CD14-positive monocyte (primary cell): ENCODE measurements at regions not wholly inside any gene's neighbourhood (a gene's known extent, or its start where the extent isn't known, plus 50 kb on each side); places are given as distances from the start of the nearest gene placed in this dataset.

Experiments used
- DNase-seq, 3 donors: peaks; one replicate each; pipeline ENCODE4 v3.0.0-alpha.2; 2011 to 2022
- H2AFZ ChIP-seq: 2 replicates; pipeline ENCODE4 v1.6.0; 2012; ENCODE audit warnings: mild to moderate bottlenecking, low read depth, low read length, inconsistent platforms; ENCODE audit not compliant: insufficient read depth, poor library complexity, severe bottlenecking
- H3K27ac ChIP-seq, 2 donors: 1 replicate in 1 of 2; 2 replicates in 1 of 2; pipeline ENCODE4 v1.5.1; 2012 to 2013; ENCODE audit warnings: low read length in 2 of 2, control low read depth in 1 of 2, inconsistent platforms in 1 of 2, low read depth in 1 of 2, mild to moderate bottlenecking in 1 of 2
- H3K27me3 ChIP-seq, 2 donors: one replicate each; pipeline versions ENCODE4 v1.6.0 to v1.6.1; 2011 to 2013; ENCODE audit warnings: low read length in 2 of 2; ENCODE audit not compliant: control insufficient read depth in 2 of 2, insufficient read depth in 2 of 2
- H3K36me3 ChIP-seq, 2 donors: replicated peaks in 1 of 2; 1 replicate in 1 of 2; 2 replicates in 1 of 2; pipeline versions ENCODE4 v1.5.1 to v1.6.1; 2012 to 2013; ENCODE audit warnings: low read length in 2 of 2, control low read depth in 1 of 2, inconsistent platforms in 1 of 2, mild to moderate bottlenecking in 1 of 2; ENCODE audit not compliant: insufficient read depth in 2 of 2, control insufficient read depth in 1 of 2
- H3K4me1 ChIP-seq, 2 donors: 1 replicate in 1 of 2; 2 replicates in 1 of 2; pipeline versions ENCODE4 v1.5.1 to v1.6.1; 2012 to 2013; ENCODE audit warnings: low read length in 2 of 2, control low read depth in 1 of 2, inconsistent platforms in 1 of 2, mild to moderate bottlenecking in 1 of 2, moderate library complexity in 1 of 2; ENCODE audit not compliant: insufficient read depth in 2 of 2, control insufficient read depth in 1 of 2
- H3K4me2 ChIP-seq: replicated peaks from 2 replicates; pipeline ENCODE3; 2012; ENCODE audit warnings: low read length, moderate library complexity, mild to moderate bottlenecking; ENCODE audit not compliant: poor library complexity, severe bottlenecking; ENCODE audit errors: extremely low read depth
- H3K4me3 ChIP-seq, 3 experiments: fragments of 200-600 bp in 1 of 3; sonication (generic) in 1 of 3; replicated peaks in 1 of 3; 1 replicate in 2 of 3; 2 replicates in 1 of 3; pipeline ENCODE4 v1.5.1; 2011 to 2013; ENCODE audit warnings: low read length in 3 of 3, mild to moderate bottlenecking in 3 of 3, control low read depth in 2 of 3, low read depth in 2 of 3, inconsistent platforms in 1 of 3, moderate library complexity in 1 of 3
- H3K79me2 ChIP-seq: 2 replicates; pipeline ENCODE4 v1.6.0; 2012; ENCODE audit warnings: mild to moderate bottlenecking, control low read depth, inconsistent platforms, low read length, moderate library complexity; ENCODE audit not compliant: insufficient read depth
- H3K9ac ChIP-seq: 2 replicates; pipeline ENCODE4 v1.6.0; 2017; ENCODE audit warnings: low read length, mild to moderate bottlenecking; ENCODE audit not compliant: insufficient read depth, poor library complexity, severe bottlenecking
- H3K9me3 ChIP-seq, 2 donors: replicated peaks in 1 of 2; 1 replicate in 1 of 2; 2 replicates in 1 of 2; pipeline versions ENCODE4 v1.5.1 to v1.6.1; 2012 to 2013; ENCODE audit warnings: low read length in 2 of 2, control low read depth in 1 of 2; ENCODE audit not compliant: control insufficient read depth in 1 of 2, insufficient read depth in 1 of 2
- H4K20me1 ChIP-seq: 2 replicates; pipeline ENCODE4 v1.6.0; 2012; ENCODE audit warnings: mild to moderate bottlenecking, low read length, control low read depth, moderate library complexity; ENCODE audit not compliant: insufficient read depth
- H3K27ac Mint-ChIP-seq, 7 donors: one replicate each; pipeline ENCODE4 v1.8.0; 2020; ENCODE audit warnings: mild to moderate bottlenecking in 7 of 7, mixed read lengths in 7 of 7, moderate library complexity in 6 of 7, inconsistent platforms in 2 of 7
- H3K27me3 Mint-ChIP-seq, 3 donors: one replicate each; pipeline ENCODE4 v1.8.0; 2021 to 2022; ENCODE audit warnings: low read depth in 3 of 3, mild to moderate bottlenecking in 3 of 3, mixed read lengths in 3 of 3, moderate library complexity in 3 of 3, inconsistent platforms in 1 of 3
- H3K36me3 Mint-ChIP-seq, 2 donors: one replicate each; pipeline ENCODE4 v1.8.0; 2020; ENCODE audit warnings: mixed read lengths in 2 of 2, inconsistent platforms in 1 of 2, mild to moderate bottlenecking in 1 of 2
- H3K4me1 Mint-ChIP-seq: one replicate; pipeline ENCODE4 v1.8.0; 2020; ENCODE audit warnings: mild to moderate bottlenecking, mixed read lengths
- H3K4me3 Mint-ChIP-seq, 2 donors: one replicate each; pipeline ENCODE4 v1.8.0; 2020; ENCODE audit warnings: mild to moderate bottlenecking in 2 of 2, mixed read lengths in 2 of 2, moderate library complexity in 1 of 2
- H3K9me3 Mint-ChIP-seq, 7 donors: one replicate each; pipeline ENCODE4 v1.8.0; 2020 to 2022; ENCODE audit warnings: mixed read lengths in 7 of 7, mild to moderate bottlenecking in 6 of 7, moderate library complexity in 6 of 7, inconsistent platforms in 2 of 7
- WGBS: methylation state at CpG from one replicate; pipeline ENCODE4 v1.1.5; 2013; ENCODE audit warnings: missing lambda C conversion rate; ENCODE audit not compliant: insufficient coverage; 5-methylcytosine and 5-hydroxymethylcytosine counted together
- intact Hi-C, 2 donors: fragments of 100-400 bp; cut with micrococcal nuclease; formaldehyde crosslinking; loops; one replicate each; pipeline versions ENCODE4 v1.15.0 to v1.15.1; 2023
- TF ChIP-seq, protein P1 (sequence below): fragments of 200-600 bp; IDR thresholded peaks from one replicate; pipeline ENCODE4 v1.8.0; 2022; ENCODE audit warnings: antibody characterized with exemption, mild to moderate bottlenecking

DNA sequence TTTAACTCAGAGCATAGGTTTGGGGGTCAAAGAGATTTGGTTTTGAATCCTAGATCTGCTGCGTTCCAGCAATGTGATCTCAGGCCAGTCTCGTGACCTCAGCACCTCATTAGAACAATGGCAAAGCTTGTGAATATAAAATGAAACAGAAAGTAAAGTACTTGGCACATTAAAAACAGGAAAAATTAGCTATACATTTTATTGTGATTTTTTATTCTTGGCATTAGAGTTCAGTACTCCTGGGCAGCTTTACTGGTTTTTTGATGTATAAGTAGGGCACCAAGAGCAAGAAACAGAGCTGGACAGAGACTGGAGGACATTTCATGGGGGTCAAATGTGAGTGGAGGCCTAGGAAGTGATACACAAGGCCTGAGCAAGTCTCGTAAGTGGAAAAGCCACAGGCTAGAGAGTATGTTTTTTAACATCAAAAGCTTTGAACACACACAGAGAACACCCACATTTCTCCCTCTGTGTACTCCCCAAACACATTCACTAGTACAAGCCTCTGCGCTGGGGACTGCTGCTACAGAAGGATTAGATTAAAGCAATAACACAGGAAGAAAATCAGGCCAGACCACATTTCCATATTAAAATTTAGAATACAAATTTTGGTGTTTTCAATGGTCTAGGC is 157.2 kb upstream of the SLC25A13 start:
- H3K36me3 Mint-ChIP-seq: no peaks in the 10 kb centered on the region
- no peaks in the 10 kb centered on the region for H3K36me3 ChIP-seq
- H3K4me2 ChIP-seq: no peak overlapping the region
- H3K9ac ChIP-seq: no peak overlapping the region
- no peaks in the 10 kb centered on the region for H3K27me3 ChIP-seq
- H3K27ac Mint-ChIP-seq: no peak overlapping the region
- H2AFZ ChIP-seq: no peak overlapping the region
- TF ChIP-seq, protein P1, sequence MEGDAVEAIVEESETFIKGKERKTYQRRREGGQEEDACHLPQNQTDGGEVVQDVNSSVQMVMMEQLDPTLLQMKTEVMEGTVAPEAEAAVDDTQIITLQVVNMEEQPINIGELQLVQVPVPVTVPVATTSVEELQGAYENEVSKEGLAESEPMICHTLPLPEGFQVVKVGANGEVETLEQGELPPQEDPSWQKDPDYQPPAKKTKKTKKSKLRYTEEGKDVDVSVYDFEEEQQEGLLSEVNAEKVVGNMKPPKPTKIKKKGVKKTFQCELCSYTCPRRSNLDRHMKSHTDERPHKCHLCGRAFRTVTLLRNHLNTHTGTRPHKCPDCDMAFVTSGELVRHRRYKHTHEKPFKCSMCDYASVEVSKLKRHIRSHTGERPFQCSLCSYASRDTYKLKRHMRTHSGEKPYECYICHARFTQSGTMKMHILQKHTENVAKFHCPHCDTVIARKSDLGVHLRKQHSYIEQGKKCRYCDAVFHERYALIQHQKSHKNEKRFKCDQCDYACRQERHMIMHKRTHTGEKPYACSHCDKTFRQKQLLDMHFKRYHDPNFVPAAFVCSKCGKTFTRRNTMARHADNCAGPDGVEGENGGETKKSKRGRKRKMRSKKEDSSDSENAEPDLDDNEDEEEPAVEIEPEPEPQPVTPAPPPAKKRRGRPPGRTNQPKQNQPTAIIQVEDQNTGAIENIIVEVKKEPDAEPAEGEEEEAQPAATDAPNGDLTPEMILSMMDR: no peak
- no peaks in the 10 kb centered on the region for H3K79me2 ChIP-seq
- H3K4me3 ChIP-seq: no peak overlapping the region
- no peaks in the 10 kb centered on the region for H3K4me1 Mint-ChIP-seq
- H4K20me1 ChIP-seq: no peaks in the 10 kb centered on the region
- peaks cover 0 to under 1% of the 10 kb centered on the region in 2 donors for H3K9me3 ChIP-seq
- H3K4me1 ChIP-seq: no peaks in the 10 kb centered on the region
- H3K9me3 Mint-ChIP-seq: peaks cover 0 to 3% (median 0%) of the 10 kb centered on the region in 7 donors
- H3K4me3 Mint-ChIP-seq: no peak overlapping the region
- no CpG with 5 or more reads among the region's 4 CpGs for WGBS
- no peaks in the 10 kb centered on the region for H3K27me3 Mint-ChIP-seq
- DNase-seq: no peak
- H3K27ac ChIP-seq: no peak overlapping the region
- intact Hi-C loops: no loop called here

DNA sequence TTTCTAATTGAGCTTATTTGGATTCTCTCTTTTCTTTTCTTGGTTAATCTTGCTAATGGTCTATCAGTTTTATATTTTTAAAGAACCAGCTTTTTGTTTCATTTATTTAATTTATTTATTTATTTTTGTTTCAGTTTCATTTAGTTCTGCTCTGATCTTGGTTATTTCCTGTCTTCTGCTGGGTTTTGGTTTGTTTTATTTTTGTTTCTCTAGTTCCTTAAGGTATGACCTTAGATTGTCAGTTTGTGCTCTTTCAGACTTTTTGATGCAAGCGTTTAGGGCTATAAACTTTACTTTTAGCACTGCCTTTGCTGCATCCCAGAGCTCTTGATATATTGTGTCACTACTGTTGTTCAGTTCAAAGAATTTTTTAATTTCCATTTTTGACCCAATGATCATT is 149.7 kb upstream of the SLC25A13 start:
- Histone ChIP-seq H3K4me2 (no peak overlapping the region), H3K36me3 (no peaks in the 10 kb centered on the region), H3K4me1 (no peaks in the 10 kb centered on the region), H3K4me3 (no peak overlapping the region), H3K27me3 (no peaks in the 10 kb centered on the region), H3K79me2 (no peaks in the 10 kb centered on the region), H3K9ac (no peak overlapping the region), H4K20me1 (no peaks in the 10 kb centered on the region), H2AFZ (no peak overlapping the region), H3K9me3 (peaks cover 0 to 5% of the 10 kb centered on the region in 2 donors), H3K27ac (no peak overlapping the region)
- Mint-ChIP-seq H3K27me3 (peaks cover 0 to 2% (median 0%) of the 10 kb centered on the region in 3 donors), H3K4me3 (no peak overlapping the region), H3K4me1 (no peaks in the 10 kb centered on the region), H3K27ac (no peak overlapping the region), H3K9me3 (peaks cover 0 to 16% (median 6%) of the 10 kb centered on the region in 7 donors), H3K36me3 (no peaks in the 10 kb centered on the region)
- no CpG with 5 or more reads among the region's 1 CpG for WGBS
- intact Hi-C loops: no loop called here
- no peak for DNase-seq
- TF ChIP-seq, protein P1: no peak
